ENCODE measurements at regions not wholly inside any gene's neighbourhood (a gene's known extent, or its start where the extent isn't known, plus 50 kb on each side); places are given as distances from the start of the nearest gene placed in this dataset.

DNA sequence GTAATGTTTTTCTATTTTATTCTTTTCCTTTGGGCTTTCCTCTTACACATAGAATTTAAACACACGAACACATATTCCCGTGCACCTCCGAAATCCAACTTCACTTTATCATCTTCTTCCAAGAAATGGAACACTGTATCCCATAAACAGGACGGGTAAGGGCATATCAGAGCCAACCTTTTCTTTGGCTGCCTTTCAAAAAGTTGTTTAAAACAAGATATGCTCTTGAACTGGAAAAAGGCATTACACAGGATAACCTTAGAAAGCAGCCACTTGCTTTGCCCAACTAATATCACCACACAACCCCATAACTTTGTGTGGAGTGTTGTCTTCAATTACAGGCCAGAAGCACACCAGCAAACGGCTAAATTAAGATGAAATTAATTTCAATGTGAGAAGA, 65.3 kb upstream of the CDKN3 start:
- WGBS, 2 experiments (ENCODE audit: extremely low coverage in 2 of 2, insufficient read length in 1 of 2), result 87 to 100% methylated on average over 3 of the region's 5 CpGs
- peaks cover 5% of the 10 kb centered on the region for H3K27me3 ChIP-seq (ENCODE audit: control insufficient read depth, insufficient read depth, low read length)
- H3K4me2 ChIP-seq (ENCODE audit: low read depth, low read length), result no peak overlapping the region
- H2AK9ac ChIP-seq (replicated peaks; ENCODE audit: low read depth, low read length, poor library complexity), result no peak overlapping the region
- DNase-seq (no peak), ATAC-seq (ENCODE audit: low read depth) (no peak)
- H3K9ac ChIP-seq (ENCODE audit: low read depth, low read length), result no peak overlapping the region
- H4K8ac ChIP-seq (ENCODE audit: low read depth in 2 of 2, low read length in 2 of 2), result no peak overlapping the region
- H4K91ac ChIP-seq (ENCODE audit: insufficient read depth, low read depth, low read length), result no peak overlapping the region
- no peaks in the 10 kb centered on the region for H3K9me1 ChIP-seq (ENCODE audit: insufficient read depth, low read length)
- H2BK20ac ChIP-seq (ENCODE audit: low read depth, low read length), result no peak overlapping the region
- BruUV-seq (replicated peaks), result no TSS peak
- no peak overlapping the region for H2BK15ac ChIP-seq (ENCODE audit: low read depth, low read length)
- TF ChIP-seq FOS (IDR thresholded peaks at IDR 0.05; ENCODE audit: low read depth, low read length), result no peak
- no peak for TF ChIP-seq MXI1 (IDR thresholded peaks at IDR 0.05; ENCODE audit: borderline replicate concordance, low read depth, low read length)
- TF ChIP-seq NFE2L2 (IDR thresholded peaks at IDR 0.05; ENCODE audit: low read depth, low read length), result no peak
- TF ChIP-seq, protein P1, sequence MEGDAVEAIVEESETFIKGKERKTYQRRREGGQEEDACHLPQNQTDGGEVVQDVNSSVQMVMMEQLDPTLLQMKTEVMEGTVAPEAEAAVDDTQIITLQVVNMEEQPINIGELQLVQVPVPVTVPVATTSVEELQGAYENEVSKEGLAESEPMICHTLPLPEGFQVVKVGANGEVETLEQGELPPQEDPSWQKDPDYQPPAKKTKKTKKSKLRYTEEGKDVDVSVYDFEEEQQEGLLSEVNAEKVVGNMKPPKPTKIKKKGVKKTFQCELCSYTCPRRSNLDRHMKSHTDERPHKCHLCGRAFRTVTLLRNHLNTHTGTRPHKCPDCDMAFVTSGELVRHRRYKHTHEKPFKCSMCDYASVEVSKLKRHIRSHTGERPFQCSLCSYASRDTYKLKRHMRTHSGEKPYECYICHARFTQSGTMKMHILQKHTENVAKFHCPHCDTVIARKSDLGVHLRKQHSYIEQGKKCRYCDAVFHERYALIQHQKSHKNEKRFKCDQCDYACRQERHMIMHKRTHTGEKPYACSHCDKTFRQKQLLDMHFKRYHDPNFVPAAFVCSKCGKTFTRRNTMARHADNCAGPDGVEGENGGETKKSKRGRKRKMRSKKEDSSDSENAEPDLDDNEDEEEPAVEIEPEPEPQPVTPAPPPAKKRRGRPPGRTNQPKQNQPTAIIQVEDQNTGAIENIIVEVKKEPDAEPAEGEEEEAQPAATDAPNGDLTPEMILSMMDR (conservative IDR thresholded peaks at IDR 0.05; ENCODE audit: low read depth, low read length), result no peak
- TF ChIP-seq RAD21 (IDR thresholded peaks at IDR 0.05; ENCODE audit: low read length), result no peak
- TF ChIP-seq POLR2A (IDR thresholded peaks at IDR 0.05; ENCODE audit: low read depth, low read length), result no peak
- TF ChIP-seq MAFK (IDR thresholded peaks at IDR 0.05; ENCODE audit: low read depth, low read length), result no peak
- no peak for TF ChIP-seq CEBPB (IDR thresholded peaks at IDR 0.05; ENCODE audit: low read depth, low read length)
- no peak for TF ChIP-seq CHD1 (IDR thresholded peaks at IDR 0.05; ENCODE audit: low read depth, low read length)
- TF ChIP-seq, protein P2, sequence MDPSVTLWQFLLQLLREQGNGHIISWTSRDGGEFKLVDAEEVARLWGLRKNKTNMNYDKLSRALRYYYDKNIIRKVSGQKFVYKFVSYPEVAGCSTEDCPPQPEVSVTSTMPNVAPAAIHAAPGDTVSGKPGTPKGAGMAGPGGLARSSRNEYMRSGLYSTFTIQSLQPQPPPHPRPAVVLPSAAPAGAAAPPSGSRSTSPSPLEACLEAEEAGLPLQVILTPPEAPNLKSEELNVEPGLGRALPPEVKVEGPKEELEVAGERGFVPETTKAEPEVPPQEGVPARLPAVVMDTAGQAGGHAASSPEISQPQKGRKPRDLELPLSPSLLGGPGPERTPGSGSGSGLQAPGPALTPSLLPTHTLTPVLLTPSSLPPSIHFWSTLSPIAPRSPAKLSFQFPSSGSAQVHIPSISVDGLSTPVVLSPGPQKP (IDR thresholded peaks at IDR 0.05; ENCODE audit: borderline replicate concordance, low read depth, low read length), result no peak
- TF ChIP-seq SMC3 (IDR thresholded peaks at IDR 0.05; ENCODE audit: low read depth, low read length), result no peak
- no peak overlapping the region for H2AFZ ChIP-seq (replicated peaks; ENCODE audit: low read length, poor library complexity)
- no peak overlapping the region for H3K56ac ChIP-seq (ENCODE audit: extremely low read depth, insufficient read depth, low read length)
- no peaks in the 10 kb centered on the region for H3K36me3 ChIP-seq (ENCODE audit: control insufficient read depth, insufficient read depth, low read length)
- H3K9me3 ChIP-seq (ENCODE audit: control insufficient read depth, insufficient read depth, low read length), result no peaks in the 10 kb centered on the region
- no peak overlapping the region for H2BK120ac ChIP-seq (ENCODE audit: low read depth, low read length)
- no peaks in the 10 kb centered on the region for H3K4me1 ChIP-seq (ENCODE audit: control insufficient read depth, insufficient read depth, low read length)
- H4K20me1 ChIP-seq (ENCODE audit: insufficient read depth, low read length), result no peaks in the 10 kb centered on the region
- no peak overlapping the region for H3K23ac ChIP-seq (ENCODE audit: low read depth, low read length)
- no peak overlapping the region for H3K4ac ChIP-seq (ENCODE audit: low read depth, low read length)
- dilution Hi-C loops (cut with HindIII; ENCODE audit: low sequenced_read_pairs, unreplicated experiment), result no loop called here
- H3K14ac ChIP-seq (replicated peaks; ENCODE audit: low read depth, low read length), result no peak overlapping the region
- no peak overlapping the region for H4K5ac ChIP-seq (ENCODE audit: low read depth, low read length)
- ChIA-PET POLR2A (ENCODE audit: unreplicated experiment) (no interaction called here), CTCF (no interaction called here)
- intact Hi-C loops (cut with micrococcal nuclease), result loop anchor here (10.0 kb wide), 1 partner anchor 687 kb away; no protein-coding TSS in a partner anchor
- H3K18ac ChIP-seq (ENCODE audit: low read depth, low read length), result no peak overlapping the region
- no peak overlapping the region for H2BK5ac ChIP-seq (ENCODE audit: low read depth, low read length, poor library complexity, severe bottlenecking)
- no peak overlapping the region for H3K27ac ChIP-seq (ENCODE audit: insufficient read depth, low read length)
- in situ Hi-C loops (cut with MboI; ENCODE audit: low sequenced_read_pairs), result loop anchor here (5.0 to 25.0 kb wide), 3 partner anchors 794 to 1037 kb away; no protein-coding TSS in a partner anchor
- H3K79me1 ChIP-seq (ENCODE audit: low read depth in 1 of 2, low read length in 2 of 2), result no peaks in the 10 kb centered on the region
- no peak overlapping the region for H2AK5ac ChIP-seq (ENCODE audit: low read depth, low read length)
- no peak overlapping the region for H3K4me3 ChIP-seq (ENCODE audit: insufficient read depth, low read depth, low read length)
